ENCODE measurements at regions not wholly inside any gene's neighbourhood (a gene's known extent, or its start where the extent isn't known, plus 50 kb on each side); places are given as distances from the start of the nearest gene placed in this dataset.
"Not testable (repeated sequence)": the region's sequence is repeated elsewhere in the genome, so short reads cannot be mapped to it uniquely, and the experiment has no call there.

DNA sequence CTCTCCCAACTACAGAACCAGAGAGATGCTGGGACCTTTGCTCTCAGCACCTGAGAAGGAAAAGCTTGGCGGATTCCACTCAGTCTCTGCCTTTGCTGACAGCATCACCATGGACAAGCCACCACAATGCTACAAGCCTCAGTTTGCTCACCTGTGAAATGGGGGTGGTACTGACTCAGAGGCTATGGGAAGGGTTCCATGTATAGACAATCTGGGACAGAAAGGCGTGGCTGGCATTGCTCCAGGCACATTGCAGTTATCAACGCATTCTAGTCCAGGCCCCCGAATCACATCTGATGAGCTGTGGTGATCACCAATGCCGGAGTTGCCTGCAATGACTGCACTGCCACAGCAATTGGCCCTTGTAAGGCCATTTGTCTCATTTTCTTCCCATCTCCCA is 72.6 kb downstream of the ISX start:
- no peak for DNase-seq (ENCODE audit: low read depth)

DNA sequence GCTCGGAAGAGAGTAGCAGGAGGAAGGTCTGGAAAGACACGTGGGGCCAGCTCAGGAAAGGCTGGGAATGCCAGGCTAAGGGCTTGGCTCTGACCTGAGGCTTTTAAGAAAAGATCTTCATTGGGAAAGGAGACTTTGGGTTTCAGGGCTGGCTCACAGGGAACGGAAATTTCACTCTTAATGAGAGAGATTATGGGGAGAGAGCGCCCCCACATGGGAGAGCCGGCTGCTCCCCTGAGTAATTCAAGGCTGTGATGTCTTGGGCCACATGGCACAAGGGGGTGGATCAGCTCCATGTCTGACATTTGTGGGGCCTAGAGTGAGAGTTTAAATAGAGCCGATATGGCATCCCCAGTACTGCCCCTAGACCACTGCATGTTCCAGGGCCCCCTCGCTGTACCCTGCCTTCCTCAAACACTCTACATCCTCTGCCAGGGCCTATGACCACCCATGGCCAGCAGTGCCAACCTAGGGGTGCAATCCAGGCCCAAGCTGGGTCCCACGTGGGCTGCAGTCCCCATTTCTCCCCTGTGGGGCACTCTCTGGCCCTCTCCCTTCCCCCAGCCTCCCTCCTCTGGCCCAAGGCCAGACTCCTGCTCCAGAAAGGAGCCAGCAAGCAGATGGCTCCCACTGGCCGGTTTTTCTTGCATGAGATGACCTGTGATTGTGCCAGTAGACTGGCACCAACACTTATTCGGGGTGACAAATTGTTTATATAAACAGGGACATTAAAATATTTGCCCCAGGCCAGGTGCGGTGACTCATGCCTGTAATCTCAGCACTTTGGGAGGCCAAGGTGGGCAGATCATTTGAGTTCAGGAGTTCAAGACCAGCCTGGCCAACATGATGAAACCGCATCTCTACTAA is 75.2 kb downstream of the ISX start:
- no peak for DNase-seq (ENCODE audit: low read depth)

DNA sequence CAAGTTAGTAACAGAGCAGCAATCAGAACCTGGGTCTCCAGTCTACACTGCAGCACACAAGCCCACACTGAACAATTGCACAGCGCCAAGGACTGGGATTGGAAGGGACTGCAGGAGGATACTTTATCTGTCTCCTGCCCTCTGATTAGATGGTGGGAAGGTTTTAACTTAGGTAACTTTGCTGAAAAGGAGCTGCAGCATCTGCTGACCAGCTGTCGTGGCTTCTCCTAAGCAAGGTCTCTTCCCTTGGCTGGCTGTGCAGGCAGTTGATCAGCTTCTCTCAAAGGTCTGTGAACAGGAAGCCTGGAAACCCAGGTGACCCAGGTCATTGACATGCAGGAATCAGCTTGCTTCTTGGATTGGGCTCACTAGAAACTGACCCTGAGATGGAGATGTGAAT is 82.4 kb downstream of the ISX start:
- DNase-seq (ENCODE audit: low read depth), result no peak

DNA sequence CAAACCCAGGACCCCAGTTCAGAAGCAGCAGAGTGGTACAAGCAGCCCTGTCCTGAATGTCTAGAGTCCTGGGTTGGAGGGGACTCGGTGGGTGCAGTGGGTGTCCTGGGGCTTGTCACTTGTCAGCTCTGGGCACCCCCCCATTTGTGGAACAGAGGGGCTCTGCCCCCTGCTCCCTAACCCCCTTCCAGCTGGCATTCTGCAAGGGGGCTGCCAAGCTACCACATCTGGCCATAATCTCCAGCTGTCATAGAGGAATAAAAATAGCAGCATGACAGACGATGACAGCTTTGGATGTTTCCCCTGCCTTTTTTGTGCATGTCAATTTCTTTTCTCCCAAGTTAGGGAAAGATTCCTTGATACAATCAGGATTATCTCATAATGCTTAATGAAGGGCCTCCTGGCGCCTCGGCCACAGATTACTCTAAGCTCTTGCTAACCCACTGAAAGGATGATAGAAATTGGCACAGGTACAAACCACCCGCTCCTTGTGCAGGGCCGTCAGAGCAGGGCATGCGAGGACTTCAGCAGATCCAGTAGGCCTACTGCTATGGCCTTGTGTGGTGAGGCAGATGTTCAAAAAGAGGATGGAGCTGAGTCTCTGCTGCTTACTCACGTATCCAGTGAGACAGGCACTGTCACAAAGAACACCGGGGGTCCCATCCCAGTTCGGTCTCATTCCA is 83.0 kb downstream of the ISX start:
- no peak for DNase-seq (ENCODE audit: low read depth)

DNA sequence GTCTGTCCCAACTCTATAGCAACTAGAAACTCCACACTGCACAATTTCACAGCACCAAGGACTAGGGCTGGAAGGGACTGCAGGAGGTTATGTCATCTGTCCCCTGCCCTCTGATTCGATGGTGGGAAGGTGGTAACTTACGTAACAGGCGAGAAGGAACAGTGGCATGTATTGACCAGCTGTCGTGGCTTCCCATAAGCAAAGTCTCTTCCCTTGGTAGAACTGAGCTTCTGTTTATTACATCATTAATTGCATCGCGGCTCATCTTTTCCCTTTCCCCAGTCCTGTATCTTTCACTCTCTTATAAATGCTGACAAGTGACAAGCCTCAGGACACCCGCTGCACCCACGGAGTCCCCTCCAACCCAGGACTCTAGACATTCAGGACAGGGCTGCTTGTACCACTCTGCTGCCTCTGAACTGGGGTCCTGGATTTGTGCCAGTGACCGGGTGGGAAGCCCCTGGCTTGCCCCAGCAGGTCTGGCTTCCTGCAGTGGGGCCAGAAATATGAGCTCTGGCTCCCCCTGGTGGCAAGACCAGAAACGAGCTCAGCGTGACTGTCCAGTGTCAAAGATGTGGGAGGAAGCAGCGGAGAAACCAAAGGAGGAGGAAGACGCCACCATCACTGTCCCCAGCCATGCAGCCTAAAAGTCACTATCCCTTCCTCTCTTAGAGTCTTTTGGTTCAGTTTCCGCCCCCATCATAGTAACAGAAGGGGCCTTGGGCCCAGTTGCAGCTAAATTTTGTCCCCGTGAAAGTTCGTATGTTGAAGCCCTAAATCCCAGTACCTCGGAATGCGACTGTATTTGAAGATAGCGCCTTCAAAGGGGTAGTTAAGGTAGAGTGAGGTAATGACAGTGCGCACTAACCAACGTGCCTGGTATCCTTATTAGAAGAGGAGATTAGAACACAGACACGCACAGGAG is 84.5 kb downstream of the ISX start:
- peak; percentile 62 for DNase-seq (ENCODE audit: low read depth)

DNA sequence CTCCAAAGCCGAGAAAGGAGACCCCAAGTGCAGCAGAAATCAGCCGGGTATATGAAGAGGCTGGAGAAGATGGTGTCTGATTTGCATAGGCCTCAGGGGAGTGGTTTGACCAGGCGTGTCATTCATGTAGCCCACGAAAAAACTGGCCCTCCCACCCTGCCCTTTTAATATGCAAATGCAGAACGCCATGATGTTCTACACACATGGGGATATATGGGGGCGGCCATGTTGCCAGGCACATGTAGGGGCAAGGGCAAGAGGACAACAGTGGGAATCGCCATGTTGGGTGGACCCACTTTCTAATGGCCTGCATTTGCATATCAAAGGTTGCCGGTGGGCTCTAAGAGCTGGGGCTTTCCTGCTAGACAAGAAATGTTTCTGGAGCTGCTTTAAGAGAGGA is 86.4 kb downstream of the ISX start:
- no peak for DNase-seq (ENCODE audit: low read depth)

DNA sequence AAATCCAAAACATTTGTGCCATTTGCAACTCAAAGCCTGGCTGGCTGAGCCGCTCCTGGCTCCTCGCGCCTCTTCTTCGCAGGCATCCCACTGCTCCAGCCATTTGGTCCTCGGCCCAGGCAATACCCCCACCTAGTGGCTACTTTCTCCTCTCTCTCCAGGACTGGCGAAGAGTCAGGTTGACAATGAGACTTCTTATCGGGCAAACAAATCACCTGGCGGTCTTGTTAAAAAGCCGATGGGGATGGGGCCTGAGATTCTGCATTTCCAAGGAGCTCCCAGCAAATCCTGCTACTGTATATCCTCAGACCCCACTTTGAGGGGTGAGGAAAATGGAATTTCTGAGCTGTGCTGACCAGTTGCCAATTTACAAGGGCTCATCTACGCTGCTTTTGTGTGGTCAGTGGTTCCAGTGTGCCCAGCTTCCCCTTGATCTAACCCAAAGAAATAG is 89.0 kb downstream of the ISX start:
- no peak for DNase-seq (ENCODE audit: low read depth)

DNA sequence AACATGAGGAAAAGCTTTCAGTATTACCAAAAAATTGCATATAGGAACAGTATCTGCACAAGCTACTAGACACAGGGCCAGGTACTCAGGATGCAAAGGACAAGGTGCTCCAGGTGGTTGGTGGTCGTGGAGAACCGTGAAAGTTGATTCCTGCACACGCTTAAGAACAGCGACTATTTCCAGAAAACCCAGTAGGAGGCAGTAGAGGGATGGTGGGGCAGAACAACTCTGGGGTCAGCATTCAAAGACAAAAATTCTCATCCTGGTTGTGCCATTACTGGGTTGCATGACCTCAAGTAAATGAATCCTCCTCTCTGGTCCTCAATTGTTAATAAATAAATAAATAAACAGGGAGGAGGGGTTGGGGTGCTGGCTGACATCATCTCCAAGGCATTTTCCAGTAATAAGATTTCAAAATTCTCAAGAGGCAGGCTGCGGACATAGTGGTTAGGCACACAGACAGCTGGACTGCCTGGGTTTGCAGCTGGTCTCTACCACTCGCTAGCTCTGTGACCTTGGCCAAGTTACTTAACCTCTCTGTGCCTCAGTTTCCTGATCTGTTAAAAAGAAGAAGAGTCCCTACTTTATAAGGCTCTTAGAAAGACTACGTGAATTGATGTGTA is 89.6 kb downstream of the ISX start:
- no peak for DNase-seq (ENCODE audit: low read depth)

DNA sequence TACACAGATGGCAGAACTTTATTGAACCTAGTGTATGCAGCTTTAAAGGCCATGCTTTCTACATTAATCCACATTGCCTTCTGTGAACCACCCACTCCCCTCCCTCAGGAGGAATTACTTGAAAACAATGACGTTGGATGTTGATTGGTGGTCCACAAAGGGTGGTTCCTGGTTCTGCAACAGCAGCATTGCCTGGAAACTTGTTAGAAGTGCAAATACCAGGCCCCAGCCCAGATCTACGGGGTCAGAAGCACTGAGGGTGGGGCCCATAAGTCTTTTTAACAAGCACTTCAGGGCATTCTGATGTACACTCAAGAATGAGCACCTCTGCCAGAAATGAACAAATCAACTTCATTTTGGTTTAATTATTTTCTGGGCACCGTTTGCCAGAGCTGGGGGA is 91.0 kb downstream of the ISX start:
- no peak for DNase-seq (ENCODE audit: low read depth)

DNA sequence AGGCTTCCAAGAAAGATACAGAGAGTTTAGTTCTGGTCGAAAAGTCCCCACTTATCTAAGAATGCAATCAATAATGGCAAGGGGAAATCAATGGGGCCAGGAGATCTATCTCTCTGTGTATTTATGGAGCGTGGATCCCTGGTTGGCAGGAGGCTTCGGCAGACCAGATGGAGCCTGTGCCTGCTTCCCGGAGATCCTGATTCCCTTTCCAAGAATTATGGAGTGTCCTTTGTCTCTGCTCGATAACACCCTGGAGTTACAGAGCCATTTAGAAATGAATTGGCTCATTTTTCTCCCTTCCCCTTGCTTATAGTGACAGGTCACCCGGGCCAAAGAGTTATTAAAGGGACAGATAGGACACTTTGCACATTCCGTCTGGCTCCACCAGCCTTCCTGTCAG is 92.4 kb downstream of the ISX start:
- DNase-seq (ENCODE audit: low read depth), result no peak

DNA sequence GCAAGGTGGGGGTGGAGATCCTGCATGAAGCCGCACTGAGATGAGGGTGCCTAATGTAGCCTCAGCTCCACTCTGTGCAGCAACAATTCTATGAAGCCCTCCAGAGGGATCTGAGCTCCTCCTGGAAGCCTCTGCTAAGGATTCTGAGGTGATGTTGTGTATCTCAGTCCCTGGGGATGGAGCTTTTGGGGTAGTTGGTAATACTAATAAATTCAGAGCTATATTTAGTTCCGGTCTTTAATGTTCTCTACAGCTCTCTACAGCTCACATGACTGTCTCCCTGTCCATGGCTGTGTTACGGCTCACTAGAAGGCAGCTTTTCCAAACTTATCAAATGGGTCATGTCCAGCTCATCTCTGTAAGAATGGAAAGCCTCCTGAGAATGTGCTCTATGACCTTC is 93.4 kb downstream of the ISX start:
- no peak for DNase-seq (ENCODE audit: low read depth)

DNA sequence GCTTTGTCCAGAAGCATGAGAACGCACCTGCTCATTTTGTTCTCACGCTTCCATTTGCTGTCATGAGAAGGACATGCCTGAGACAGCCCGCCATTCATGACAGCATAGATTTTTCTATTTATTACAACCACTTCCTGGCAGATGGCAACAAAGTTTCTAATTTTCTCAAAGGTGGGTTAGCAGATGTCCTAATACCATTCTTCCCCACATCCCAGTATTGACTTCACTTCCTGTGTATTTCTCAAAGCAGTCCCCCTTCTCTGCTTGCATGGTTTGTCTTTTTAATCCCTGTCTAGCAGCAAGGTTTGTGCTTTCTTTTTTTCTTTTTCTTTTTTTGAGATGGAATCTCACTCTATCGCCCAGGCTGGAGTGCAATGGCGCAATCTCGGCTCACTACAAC is 94.3 kb downstream of the ISX start:
- DNase-seq (ENCODE audit: low read depth), result no peak

DNA sequence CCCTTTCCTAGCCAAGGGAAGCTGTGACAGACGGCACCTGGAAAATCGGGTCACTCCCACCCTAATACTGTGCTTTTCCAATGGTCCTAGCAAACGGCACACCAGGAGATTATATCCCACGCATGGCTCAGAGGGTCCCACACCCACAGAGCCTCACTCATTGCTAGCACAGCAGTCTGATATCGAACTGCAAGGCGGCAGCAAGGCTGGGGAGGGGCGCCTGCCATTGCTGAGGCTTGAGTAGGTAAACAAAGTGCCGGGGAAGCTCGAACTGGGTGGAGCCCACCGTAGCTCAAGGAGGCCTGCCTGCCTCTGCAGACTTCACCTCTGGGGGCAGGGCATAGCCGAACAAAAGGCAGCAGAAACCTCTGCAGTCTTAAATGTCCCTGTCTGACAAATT is 91.4 kb upstream of the HMGXB4 start:
- DNase-seq (ENCODE audit: low read depth), result not testable (repeated sequence)

DNA sequence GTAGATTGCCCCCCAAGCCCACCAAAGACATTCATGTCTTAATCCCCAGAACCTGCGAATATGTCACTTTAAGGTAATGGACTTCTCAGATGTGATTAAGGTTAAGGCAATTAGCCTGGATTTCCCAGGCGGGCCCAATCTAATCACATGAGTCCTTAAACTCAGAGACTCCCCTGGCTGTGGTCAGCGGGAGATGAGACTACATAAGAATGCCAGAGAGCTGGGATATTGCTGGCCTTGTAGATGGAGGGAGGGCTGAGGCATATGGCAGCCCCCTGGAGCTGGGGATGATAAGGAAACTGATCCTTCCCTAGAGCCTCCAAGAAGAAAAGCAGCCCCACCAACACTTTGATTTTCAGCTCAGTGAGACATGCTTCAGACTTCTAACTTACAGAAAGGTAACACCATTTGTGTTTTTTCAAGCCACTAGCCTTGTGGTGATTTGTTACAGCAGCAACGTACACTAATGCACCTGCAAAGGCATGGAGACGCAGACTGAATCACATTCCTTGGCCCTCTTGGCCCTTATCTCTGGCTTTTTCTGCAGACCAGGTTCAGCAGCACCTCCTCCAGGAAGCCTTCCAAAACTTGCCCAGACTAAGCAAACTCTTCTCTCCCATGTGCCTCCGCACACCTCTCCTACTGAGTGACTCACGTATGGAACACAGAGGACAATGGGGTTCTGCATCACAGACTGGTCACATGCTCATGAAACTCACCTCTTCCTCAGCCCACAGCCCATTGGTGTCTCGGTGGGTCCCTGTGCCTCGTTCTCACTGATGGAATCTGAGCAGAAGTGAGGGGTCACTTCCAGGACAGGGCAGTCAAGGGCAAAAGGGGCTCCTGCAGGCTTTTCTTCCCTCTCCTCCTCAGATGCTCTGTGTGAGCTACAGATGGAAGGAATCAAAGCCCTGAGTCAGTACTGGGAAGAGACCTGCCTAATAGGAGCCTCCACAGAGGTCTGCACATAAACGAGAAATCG is 86.3 kb upstream of the HMGXB4 start:
- DNase-seq (ENCODE audit: low read depth), result no peak

DNA sequence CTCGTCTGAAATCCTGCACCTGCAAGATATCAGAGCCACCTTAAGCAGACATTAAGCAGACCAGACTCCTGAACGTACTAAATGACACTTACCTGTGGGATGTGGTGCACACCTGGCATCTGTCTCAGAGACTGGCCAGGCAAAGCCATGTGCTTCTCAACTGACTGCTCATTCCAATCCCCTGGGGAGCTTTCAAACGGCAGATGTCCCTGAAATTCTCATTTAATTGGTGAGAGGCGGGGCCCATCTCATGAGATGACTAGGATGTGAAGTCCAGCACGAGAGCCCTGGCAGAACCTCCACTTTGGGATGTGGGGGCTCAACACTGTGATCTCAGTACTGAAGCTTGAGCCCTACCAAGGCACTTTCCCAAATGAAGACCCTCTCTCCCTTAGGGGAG is 84.9 kb upstream of the HMGXB4 start:
- DNase-seq (ENCODE audit: low read depth), result no peak

DNA sequence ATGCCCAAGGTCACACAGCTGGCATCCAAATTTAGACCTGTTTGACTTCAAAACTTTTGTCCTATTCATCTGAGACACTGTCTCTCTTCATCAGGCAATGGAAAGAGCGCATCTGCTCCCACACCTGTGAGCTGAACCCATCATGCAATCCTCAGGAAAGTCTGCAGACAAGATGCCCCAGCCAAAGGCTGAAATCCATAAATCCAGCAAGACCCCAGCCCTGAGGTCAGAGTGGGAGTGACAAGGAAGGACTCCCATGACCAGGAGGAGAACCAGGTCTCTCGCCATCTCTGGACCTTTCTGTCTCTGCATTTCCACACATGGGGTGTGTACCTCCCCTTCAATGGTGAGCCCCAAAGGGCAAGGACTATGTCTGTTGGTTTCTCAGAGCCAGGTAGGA is 83.6 kb upstream of the HMGXB4 start:
- no peak for DNase-seq (ENCODE audit: low read depth)

DNA sequence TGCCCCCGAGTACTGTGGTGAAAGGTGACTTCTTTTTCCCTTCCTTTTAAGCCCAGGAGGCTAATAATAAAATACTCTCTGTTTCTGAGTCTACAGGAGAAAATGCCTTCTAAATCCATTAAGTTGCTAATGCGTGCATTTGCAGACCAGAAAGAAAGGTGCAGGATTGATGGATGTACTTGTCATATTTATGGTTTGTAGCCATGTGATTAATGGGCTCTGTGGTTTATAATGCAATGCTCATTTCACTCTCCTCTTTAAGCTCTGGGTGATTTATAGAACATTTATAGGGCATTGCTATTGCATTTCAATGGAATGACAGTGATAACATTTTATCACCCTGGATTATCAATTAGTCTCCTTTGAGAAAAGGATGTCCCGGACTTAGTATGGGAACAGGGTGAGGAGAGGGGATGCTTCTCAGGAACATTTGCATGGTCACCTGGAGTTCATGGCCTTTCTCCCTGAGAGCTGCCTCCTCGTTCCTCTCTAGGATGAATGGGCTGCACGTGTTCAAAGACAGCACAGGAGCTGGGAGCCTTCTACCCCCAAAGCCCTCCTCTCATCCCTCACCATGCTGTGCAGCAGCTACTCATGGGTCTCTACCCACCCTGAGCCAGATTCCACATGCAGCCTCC is 82.8 kb upstream of the HMGXB4 start:
- no peak for DNase-seq (ENCODE audit: low read depth)

DNA sequence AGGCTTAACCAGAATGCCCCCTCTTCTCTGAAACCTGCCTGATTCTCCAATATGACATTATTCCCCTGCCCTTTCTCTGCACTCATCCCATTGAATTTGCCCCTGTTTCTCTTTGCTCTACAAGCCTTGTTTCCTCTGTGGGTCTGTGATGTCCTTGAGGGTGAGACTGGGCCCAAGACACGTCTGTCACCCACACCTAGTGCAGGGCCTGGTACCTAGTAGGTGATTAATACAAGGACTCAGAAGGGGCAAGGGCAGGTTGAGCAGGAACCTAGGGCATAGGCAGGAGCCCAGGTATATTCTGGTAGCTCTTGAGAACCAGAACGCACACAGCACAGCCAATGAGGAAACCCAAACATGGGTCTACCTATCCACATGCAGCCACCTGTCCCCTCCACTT is 81.9 kb upstream of the HMGXB4 start:
- DNase-seq (ENCODE audit: low read depth), result no peak

DNA sequence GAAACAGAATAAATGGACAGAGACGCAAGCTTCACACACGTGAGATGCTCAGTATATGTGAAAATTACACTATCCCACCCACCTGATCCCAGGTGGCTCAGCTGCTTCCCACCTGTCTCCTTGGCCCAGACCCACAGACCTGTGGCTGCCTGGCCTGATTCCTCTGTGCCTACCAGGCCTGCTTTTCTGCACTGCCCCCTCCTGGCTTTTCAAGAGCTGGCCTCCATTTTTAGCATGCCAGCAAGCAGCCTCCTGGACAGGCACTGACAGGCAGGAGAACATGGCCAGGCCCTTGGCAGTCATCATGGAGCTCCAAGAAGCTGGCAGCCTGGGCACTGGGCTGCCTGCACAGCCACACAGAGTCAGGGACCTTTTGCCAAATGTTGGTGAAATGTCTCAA is 79.5 kb upstream of the HMGXB4 start:
- no peak for DNase-seq (ENCODE audit: low read depth)

DNA sequence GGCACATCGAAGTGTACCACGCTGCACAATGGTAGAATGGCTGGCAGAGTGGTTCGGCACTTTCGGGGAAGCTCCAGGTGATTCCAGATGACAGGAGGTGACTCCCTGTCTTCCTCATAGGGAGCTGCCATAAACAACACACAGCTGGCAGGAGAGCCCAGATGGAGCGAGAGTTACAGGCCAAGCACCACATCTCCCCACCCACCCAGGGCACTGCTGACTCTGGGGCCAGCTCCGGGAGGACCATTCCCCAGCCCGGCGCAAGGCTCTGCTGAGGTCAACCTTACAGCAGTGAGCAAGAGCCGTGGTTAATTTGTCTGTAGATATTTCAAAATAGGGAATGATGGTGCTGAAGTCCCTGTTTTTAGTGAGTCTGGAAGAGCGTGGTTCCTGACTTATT is 78.8 kb upstream of the HMGXB4 start:
- no peak for DNase-seq (ENCODE audit: low read depth)
